ENCODE measurements at regions not wholly inside any gene's neighbourhood (a gene's known extent, or its start where the extent isn't known, plus 50 kb on each side); places are given as distances from the start of the nearest gene placed in this dataset.

GRCh38 chrX:120819126-120819525, 56.5 kb downstream of the CT47B1 start:
- DNase-seq (ENCODE audit: low read depth in 2 of 2) = no peak

GRCh38 chrX:120813982-120814381, 61.7 kb downstream of the CT47B1 start:
- no peak for DNase-seq (ENCODE audit: low read depth in 2 of 2)

GRCh38 chrX:120801426-120801825, 74.2 kb downstream of the CT47B1 start:
- DNase-seq (ENCODE audit: low read depth in 2 of 2) = no peak

- no peak for DNase-seq (ENCODE audit: low read depth in 2 of 2)
Observed at GRCh38 chrX:120797188-120797851, 78.3 kb downstream of the CT47B1 start.

- DNase-seq (ENCODE audit: low read depth in 2 of 2) = no peak
Observed at GRCh38 chrX:120795301-120795700, 80.4 kb downstream of the CT47B1 start.

GRCh38 chrX:120794525-120794975, 81.1 kb downstream of the CT47B1 start:
- no peak for DNase-seq (ENCODE audit: low read depth in 2 of 2)

GRCh38 chrX:120793098-120793497, 82.6 kb downstream of the CT47B1 start:
- DNase-seq (ENCODE audit: low read depth in 2 of 2) = no peak

- DNase-seq (ENCODE audit: low read depth in 2 of 2) = no peak
Observed at GRCh38 chrX:120791013-120791643, 84.5 kb downstream of the CT47B1 start.

- no peak for DNase-seq (ENCODE audit: low read depth in 2 of 2)
Observed at GRCh38 chrX:120790552-120790951, 85.1 kb downstream of the CT47B1 start.

- no peak for DNase-seq (ENCODE audit: low read depth in 2 of 2)
Observed at GRCh38 chrX:120790118-120790517, 85.5 kb downstream of the CT47B1 start.

GRCh38 chrX:120781403-120781802, 94.3 kb downstream of the CT47B1 start:
- DNase-seq (ENCODE audit: low read depth in 2 of 2) = no peak

- DNase-seq (ENCODE audit: low read depth in 2 of 2) = no peak
Observed at GRCh38 chrX:120775959-120776358, 99.7 kb downstream of the CT47B1 start.

GRCh38 chrX:120774606-120775005, 101.1 kb downstream of the CT47B1 start:
- no peak for DNase-seq (ENCODE audit: low read depth in 2 of 2)

GRCh38 chrX:120773801-120774200, 101.9 kb downstream of the CT47B1 start:
- DNase-seq (ENCODE audit: low read depth in 2 of 2) = no peak

- no peak for DNase-seq (ENCODE audit: low read depth in 2 of 2)
Observed at GRCh38 chrX:120769576-120770341, 105.9 kb downstream of the CT47B1 start.

GRCh38 chrX:120768681-120769080, 107.0 kb downstream of the CT47B1 start:
- DNase-seq (ENCODE audit: low read depth in 2 of 2) = no peak

GRCh38 chrX:120768254-120768653, 107.4 kb downstream of the CT47B1 start:
- DNase-seq (ENCODE audit: low read depth in 2 of 2) = no peak

GRCh38 chrX:120763269-120763668, 112.4 kb downstream of the CT47B1 start:
- no peak for DNase-seq (ENCODE audit: low read depth in 2 of 2)

GRCh38 chrX:120761810-120762209, 113.9 kb downstream of the CT47B1 start:
- DNase-seq (ENCODE audit: low read depth in 2 of 2) = no peak

GRCh38 chrX:120759685-120760084, 116.0 kb downstream of the CT47B1 start:
- no peak for DNase-seq (ENCODE audit: low read depth in 2 of 2)

GRCh38 chrX:120755066-120755846, 120.4 kb downstream of the CT47B1 start:
- no peak for DNase-seq (ENCODE audit: low read depth in 2 of 2)
